AG10803 (cell line): ENCODE measurements at regions not wholly inside any gene's neighbourhood (a gene's known extent, or its start where the extent isn't known, plus 50 kb on each side); places are given as distances from the start of the nearest gene placed in this dataset.
A peak's percentile ranks its signal among the peaks of the same experiment; 100 is the strongest.

Experiments
- DNase-seq: peaks from one replicate; pipeline ENCODE4 v3.0.0; 2010; ENCODE audit warnings: low read depth
- H3K4me3 ChIP-seq: 2 replicates; pipeline ENCODE4 v1.5.1; 2011; ENCODE audit warnings: mild to moderate bottlenecking, low read length, control low read depth
- CTCF ChIP-seq: conservative IDR thresholded peaks from 2 replicates; pipeline ENCODE4 v1.5.1; 2011; ENCODE audit warnings: mild to moderate bottlenecking, low read length, control low read depth, inconsistent platforms

DNA sequence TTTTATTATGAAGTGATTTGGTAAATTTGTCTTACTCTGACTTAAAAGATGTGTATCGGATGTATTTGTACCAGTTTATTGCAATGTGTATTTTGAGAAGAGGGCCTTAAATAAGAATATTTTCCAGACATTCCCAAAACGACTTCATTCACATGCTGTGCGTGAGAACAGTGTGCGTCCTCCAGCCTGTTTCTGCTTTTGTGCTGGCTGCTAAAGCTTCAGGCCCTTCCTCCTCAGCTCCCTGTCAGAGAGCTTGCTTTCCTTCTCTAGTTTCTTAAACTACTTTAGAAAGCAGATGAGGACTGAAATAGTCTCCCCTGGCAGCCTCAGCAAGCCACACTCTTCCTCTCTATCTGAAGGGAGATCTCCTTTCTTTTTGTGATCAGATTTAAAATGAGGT lies 157.8 kb downstream of the SAMD5 start:
- peak; percentile 16 for DNase-seq
- H3K4me3 ChIP-seq: no peak overlapping the region
- no peak for TF ChIP-seq CTCF

- no peak overlapping the region for H3K4me3 ChIP-seq
- TF ChIP-seq CTCF: no peak
- no peak for DNase-seq
These were observed 158.6 kb downstream of the SAMD5 start for GRCh38 chr6:147667082-147667481.

GRCh38 chr6:147674099-147674498 lies 165.6 kb downstream of the SAMD5 start:
- no peak for TF ChIP-seq CTCF
- no peak for DNase-seq

DNA sequence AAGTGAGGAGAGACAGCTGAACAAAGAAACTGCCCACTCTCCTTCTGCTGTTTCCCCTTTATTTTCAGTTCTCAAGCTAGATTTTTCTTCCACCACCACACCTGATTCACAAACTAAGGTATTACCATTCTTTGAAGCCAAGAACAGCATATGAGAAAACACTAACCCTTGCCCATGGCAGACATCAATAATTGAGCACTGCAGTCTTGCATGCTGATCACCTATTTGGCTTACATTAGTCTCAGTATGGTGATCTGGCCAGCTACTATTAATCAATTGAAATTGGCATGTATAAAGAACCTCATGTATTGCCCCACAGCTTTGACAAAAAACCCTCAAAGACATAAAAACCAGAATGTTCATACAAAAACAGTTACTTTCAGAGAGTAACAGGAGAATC lies 166.3 kb downstream of the SAMD5 start:
- H3K4me3 ChIP-seq: no peak overlapping the region
- no peak for DNase-seq
- no peak for TF ChIP-seq CTCF

More at GRCh38 chr6:147674099-147674498, 165.6 kb downstream of the SAMD5 start:
- H3K4me3 ChIP-seq: no peak overlapping the region

- no peak overlapping the region for H3K4me3 ChIP-seq
- TF ChIP-seq CTCF: no peak
- peak; percentile 6 for DNase-seq
These were observed 166.8 kb downstream of the SAMD5 start for GRCh38 chr6:147675281-147675680.

DNA sequence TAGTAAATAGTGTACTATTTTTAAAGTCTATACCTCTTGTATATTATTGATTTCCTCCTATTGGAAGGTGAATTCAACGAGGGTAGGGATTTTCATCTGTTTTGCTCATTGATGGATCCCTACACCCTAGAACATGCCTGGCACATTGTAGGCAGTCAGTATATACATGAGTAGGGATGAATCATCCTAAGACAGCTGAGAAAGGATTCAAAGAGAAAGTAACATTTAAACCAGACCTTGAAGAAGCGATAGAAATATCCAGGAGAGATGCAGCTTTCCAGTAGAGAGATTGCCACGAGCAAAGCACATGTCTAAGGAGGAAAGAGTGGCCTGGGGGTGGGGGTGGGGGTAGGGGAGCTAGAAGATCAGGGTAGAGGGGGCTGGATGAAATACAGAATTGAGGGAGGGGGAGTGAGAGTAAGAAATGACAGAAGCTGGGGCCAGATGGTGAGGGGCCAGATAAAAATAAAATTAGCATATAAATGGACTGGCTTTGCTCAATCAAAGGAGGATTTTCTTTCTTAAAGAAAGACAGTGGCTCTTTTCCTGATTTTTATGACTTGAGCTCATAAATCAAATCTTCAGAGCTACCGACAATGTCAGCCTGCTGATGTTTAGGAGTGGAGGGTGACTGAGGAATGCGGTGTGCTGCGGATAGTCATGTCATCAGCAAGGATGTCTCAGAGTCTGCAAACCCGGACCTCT lies 168.2 kb downstream of the SAMD5 start:
- TF ChIP-seq CTCF: no peak
- no peak for DNase-seq
- no peak overlapping the region for H3K4me3 ChIP-seq

DNA sequence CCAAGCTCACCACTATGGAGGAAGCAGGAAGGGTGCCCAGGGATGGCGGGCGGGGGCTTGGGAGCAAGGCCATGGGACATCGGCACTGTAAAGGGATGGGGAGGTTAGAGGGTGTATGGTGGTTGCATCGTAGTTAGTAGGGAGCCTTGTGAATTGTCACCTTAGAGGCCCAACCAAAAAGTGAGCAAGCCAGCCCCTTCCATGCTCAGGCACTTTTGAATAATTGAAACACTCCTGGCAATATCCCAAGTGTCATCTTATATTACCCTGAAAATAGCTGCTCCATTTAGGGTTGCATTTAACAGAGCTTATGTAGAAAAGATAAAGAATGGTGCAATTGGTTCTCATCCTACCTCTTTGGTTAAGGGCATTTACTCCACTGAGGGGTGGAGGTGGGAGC lies 169.2 kb downstream of the SAMD5 start:
- TF ChIP-seq CTCF: no peak
- no peak overlapping the region for H3K4me3 ChIP-seq
- no peak for DNase-seq
